Stimulated activated CD4-positive, alpha-beta T cell treated with anti-CD3 and anti-CD28 coated beads, Interleukin-2, amount 100 ng/mL, for 48 hours (primary cell): ENCODE measurements at regions not wholly inside any gene's neighbourhood (a gene's known extent, or its start where the extent isn't known, plus 50 kb on each side); places are given as distances from the start of the nearest gene placed in this dataset.

Source experiments
- DNase-seq, 2 donors: peaks; one replicate each; pipeline ENCODE4 v3.0.0-alpha.2; 2020

DNA sequence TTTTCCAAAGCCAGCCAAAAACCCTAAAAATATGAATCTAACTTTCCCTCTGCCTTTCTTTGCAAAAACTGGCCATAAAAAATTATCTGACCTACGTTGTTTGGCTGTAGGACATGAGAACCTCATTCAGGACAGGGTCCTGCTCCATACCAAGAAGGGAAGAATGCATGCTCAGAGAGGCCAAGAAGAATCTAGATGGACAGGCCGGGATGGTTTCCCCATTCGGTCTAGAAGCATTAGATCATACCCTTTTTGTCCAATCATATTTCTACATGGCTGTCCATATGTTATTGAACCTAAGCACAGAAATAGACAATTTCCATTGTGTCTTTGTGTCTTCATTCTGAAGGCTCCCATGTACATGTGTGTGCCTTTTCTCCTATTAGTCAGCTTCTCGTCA is 2120.4 kb upstream of the PIK3C3 start:
- no peak for DNase-seq

- DNase-seq: no peak
Measured at GRCh38 chr18:39825485-39826150, 2129.4 kb upstream of the PIK3C3 start.

- DNase-seq: no peak
Measured at GRCh38 chr18:39806525-39806924, 2148.5 kb upstream of the PIK3C3 start.

DNA sequence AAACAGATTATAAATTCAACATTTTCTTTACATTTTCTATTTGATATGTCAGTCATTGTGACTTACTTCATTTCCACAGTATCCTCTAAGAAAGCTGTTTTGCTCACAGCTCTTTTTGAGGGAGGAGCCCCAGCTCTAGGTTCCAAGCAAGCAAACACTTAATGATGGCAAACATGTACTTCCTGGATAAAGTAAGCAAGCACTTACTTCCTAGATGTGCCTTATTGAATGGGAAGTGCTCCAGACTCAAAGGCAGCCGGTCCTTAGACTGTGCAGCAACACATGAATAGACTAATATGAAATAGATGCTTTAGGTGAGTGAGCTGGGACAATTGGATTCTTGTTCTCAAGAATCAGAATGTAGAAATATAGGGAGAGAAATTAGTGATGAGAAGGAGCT is 2149.8 kb upstream of the PIK3C3 start:
- no peak for DNase-seq

GRCh38 chr18:39802648-39803229 is 2152.3 kb upstream of the PIK3C3 start:
- no peak for DNase-seq

GRCh38 chr18:39801848-39802247 is 2153.2 kb upstream of the PIK3C3 start:
- no peak for DNase-seq

GRCh38 chr18:39801010-39801409 is 2154.0 kb upstream of the PIK3C3 start:
- DNase-seq: no peak

DNA sequence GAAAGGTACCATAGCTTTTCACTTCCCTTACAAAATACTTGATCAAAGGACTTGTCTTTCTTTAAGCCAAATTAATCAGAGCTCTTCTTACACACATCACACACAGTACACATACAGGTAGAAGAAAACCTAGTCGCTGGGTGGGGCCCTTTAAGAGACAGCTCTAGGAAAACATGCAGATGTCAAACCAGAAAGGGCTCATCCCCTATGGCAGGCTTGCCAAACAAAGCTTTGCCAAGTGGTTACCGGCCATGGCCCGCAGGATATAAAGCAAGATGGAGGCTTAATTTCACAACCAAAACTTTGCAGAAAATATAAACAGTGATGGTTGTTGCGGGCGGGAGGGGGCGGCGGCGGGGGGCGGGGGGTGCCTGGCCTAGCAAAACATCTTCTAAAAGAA is 2156.0 kb upstream of the PIK3C3 start:
- DNase-seq: no peak

GRCh38 chr18:39796393-39796792 is 2158.6 kb upstream of the PIK3C3 start:
- DNase-seq: no peak

DNA sequence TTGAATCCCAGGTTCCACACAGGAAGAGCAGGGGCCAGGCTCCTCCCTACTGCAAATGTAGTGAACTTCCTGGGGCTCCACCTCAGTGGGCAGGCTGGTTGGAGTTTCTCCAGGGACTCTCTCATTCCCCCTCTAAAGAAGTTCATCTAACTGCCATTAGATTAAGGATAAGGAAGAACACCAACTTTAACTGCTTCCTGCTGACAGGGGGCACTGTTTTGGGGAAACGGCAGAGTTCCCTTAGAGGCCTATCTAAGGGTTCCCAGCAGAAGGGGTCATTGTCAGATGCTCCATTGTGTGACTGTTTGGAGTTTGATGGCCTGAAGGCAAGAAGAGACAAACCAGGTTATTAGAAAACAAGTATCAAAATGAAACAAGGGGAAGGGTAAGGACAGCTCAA is 2159.7 kb upstream of the PIK3C3 start:
- DNase-seq: no peak

DNA sequence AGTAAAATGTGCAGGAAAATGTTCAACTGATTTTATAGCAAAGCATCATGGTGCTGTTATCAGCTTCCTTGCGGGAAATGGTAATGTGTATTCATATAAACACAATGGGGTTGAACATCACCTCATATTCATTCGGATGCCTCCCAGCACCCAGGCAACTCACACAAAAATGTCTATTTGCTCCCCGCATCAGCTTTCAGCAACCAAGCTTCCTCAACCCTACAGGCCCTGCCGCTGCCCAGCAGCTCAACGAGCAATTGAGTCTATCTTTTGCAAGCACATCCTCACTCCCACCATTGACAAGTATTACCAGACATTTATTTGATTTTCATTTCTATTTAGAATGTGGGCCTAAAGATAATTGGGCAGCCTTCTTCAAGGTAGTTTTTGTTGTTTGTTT is 2161.4 kb upstream of the PIK3C3 start:
- DNase-seq: no peak

DNA sequence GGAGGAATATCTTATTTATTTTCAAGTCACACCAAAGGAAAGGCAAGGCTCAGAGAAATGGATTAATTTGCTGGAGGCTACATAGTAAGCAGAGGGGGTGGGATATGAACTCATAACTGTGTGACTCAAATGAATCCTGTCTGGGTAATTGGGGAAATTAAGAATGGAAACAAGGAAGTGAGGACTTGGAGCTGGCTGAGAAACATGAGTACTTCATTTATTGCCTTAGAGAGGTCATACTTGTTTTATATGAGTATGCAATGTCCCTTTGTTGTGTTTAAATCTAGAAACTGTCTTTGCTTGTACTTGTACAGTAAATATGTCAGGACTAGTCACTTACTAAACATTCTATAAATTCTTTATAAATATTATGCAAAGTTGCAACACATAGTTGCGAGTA is 2166.7 kb upstream of the PIK3C3 start:
- DNase-seq: no peak

GRCh38 chr18:39786477-39786876 is 2168.6 kb upstream of the PIK3C3 start:
- DNase-seq: no peak

DNA sequence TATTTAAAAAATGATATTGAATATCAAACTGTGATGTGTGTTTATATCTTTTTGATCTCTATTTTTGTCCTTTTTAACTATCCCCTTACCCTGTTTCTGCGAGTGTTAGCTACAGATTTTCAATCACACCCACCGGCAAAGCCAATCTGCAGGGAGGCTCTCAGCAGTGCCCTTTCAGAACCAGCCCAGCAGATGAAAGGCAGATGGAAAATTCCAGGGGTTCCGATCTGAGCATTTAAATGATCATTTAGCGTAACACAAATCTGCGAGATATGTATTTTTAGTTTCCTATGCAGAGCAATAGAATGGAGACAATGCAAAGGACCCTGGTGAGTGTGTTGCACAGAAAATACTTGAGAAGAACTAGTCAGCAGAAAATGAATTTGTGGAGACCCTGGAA is 2170.5 kb upstream of the PIK3C3 start:
- DNase-seq: no peak

DNA sequence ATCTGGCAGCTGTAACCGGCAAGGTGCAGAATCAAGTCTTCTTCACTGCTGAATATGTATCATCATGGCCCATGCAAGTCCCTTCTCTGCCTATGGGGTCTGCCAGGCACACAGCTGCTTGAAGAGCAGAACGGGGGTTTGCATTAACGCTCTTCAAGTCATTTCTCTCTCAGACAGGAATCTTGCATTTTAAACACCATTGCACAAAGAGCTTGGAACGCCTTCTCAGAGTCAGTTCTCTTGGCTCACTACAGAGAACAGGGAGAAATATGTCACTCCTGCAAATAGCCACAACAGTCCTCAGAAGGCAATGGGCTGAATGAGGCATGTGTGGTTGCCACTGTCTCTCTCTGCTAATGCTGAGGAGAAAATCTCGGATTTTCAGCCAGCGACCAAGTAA is 2173.5 kb upstream of the PIK3C3 start:
- DNase-seq: no peak

GRCh38 chr18:39780774-39781173 is 2174.3 kb upstream of the PIK3C3 start:
- DNase-seq: no peak

GRCh38 chr18:39779926-39780325 is 2175.1 kb upstream of the PIK3C3 start:
- DNase-seq: no peak

DNA sequence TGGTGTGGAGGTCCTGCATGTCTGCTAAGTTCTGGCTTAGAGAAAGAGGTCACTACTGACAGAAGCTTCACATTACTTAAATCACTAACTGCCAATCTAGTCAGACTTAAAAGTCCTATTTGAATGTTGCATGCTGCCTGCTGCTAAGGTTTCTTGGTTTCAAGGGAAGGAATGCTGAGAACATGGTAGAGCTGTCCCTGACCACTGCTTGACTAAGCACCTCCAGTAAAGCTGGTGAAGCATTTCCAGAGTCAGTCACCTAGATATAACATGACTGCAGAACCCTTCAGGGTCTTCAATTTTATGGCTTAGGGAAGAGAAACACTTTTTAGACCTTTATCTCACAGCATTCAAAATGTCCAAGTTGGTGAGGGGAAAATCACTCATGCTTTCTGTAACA is 2178.3 kb upstream of the PIK3C3 start:
- DNase-seq: no peak

- no peak for DNase-seq
Measured at GRCh38 chr18:39774957-39775598, 2180.0 kb upstream of the PIK3C3 start.

- no peak for DNase-seq
Measured at GRCh38 chr18:39773646-39774045, 2181.4 kb upstream of the PIK3C3 start.

DNA sequence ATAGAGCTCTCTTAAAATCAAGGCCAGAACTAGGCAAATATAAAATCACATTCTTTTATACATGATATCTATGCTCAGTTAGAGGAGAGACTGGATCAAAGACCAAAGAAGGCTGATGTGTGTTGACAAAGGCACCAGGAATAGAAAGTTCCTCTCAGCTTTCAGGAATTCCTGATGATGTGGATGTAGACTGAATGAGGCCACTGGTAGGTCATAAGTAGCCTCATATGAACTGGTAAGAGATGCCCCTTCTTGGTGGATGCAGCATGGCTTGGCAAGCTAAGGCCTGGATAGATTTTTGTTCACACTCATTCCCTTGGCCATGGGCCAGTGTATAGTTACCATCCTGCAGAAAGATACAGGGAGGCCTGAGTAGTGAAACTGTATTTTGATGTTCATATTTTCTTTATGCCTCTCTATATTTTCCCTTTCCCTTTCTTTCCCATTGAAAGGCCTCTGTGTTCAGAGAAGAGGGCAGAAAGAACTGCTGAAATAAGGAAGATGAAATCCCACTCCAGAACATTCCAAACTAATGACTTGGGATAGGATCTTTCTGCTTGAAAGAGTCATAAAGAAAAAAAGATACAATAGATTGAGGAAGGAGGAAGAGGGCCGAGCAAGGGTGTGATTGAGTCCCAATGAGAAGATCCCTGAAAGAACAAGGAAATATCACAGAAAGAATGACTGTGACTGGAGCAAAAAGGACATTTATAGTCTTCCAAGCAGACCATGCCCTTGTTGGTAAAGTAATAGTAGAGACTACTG is 2182.7 kb upstream of the PIK3C3 start:
- no peak for DNase-seq

- DNase-seq: no peak
Measured at GRCh38 chr18:39770399-39770798, 2184.6 kb upstream of the PIK3C3 start.

- DNase-seq: no peak
Measured at GRCh38 chr18:39764873-39765272, 2190.2 kb upstream of the PIK3C3 start.

DNA sequence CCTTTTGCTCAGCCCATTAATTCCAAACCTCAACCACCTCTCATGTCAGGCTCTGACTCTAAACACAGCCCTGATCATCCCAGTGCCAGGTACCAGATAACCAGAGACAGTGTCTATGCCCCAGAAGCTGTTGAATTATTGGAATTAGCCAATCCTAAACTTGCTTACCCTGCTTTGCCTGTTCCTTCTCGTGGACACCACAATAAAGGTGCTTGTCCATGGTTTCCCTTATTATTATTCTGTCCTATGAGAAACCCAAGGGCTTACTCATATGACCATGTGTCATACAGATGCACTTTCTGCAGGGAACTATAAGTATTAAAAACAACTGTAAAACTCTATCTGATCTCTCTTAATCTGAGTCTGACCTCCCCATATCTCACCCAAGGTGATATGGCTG is 2193.8 kb upstream of the PIK3C3 start:
- DNase-seq: no peak
